GM21529 (cell line): ENCODE measurements at regions not wholly inside any gene's neighbourhood (a gene's known extent, or its start where the extent isn't known, plus 50 kb on each side); places are given as distances from the start of the nearest gene placed in this dataset.
"Not testable (repeated sequence)": the region's sequence is repeated elsewhere in the genome, so short reads cannot be mapped to it uniquely, and the experiment has no call there.

Experiments
- ATAC-seq: cut with Tn5 transposase; IDR thresholded peaks from one replicate; pipeline ENCODE4 v1.9.1; 2021; ENCODE audit not compliant: unreplicated experiment

DNA sequence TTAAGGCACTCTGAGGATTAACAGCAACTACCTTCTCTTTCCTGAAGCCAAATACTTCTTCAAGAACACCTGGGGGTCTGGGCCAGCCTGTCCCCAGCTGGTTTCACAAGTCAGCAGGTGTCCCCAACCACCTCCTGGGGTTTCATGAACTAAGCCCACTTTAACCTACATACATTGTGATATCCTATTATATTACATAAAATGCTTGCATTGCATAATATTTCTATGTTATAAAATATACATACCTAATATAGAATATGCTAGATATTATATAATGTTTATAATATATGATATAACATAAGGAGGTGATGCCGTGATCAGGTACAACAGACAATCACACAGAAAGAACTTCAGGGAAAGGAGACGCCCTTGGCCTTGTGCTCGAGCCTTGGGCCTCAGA lies 367.6 kb downstream of the C16orf95 start:
- ATAC-seq: no peak

GRCh38 chr16:86951041-86951822 lies 366.0 kb downstream of the C16orf95 start:
- no peak for ATAC-seq

DNA sequence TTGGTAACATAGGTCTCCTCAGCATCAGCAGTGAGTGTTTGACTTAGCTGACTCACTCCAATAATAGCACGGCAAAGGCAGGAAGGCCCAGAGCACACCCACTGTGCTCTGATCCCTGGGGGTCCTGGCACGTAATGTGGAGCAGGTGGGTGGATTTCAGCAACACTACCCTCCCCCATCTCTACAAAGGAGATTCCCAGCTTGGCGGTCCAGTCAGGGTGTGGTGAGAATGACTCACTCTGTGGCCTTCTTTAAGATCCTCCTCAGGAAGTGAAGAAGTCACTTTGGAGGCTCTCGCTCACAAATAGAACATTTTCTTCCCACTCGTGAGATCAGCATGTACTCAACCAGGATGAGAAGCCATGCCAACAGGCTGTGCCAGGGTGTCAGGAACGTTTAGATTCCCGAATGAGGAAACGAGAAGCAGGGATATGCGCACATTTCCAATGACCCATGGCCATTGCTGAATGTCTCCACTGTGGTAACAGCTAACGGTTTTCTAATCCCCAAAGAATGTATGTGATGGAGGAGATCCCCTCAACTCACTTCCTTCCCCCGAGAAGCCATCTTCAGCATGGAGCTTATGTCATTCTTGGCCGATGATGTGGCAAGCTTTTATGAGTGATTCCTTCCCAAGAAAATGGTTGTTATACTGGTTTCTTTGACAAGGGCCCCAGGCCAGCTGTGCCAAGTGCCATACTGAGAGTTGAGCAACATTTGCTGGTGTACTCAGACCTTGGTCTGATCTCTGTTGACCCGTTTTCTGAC lies 365.2 kb downstream of the C16orf95 start:
- no peak for ATAC-seq

DNA sequence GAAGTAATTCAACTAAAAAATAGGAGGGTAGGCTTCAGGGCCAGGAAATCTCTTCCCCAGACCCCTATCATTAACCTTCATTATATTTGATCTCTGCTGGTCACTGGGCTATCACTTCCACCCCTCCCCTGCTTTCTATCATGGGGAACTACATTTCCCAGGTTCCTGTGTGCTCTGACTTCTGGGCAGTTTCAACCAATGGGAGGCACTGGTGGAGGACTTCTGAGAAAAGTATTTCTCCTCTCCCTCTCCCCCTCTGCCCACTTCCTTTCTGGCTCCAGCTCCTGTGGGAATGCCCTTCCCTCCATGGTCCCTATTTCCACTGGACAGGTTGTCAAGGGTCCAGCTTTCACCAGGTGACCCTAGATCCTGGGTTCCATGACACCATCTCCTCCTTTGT lies 364.4 kb downstream of the C16orf95 start:
- ATAC-seq: no peak

- ATAC-seq: no peak
Observed at GRCh38 chr16:86953631-86954391, 363.4 kb downstream of the C16orf95 start.

DNA sequence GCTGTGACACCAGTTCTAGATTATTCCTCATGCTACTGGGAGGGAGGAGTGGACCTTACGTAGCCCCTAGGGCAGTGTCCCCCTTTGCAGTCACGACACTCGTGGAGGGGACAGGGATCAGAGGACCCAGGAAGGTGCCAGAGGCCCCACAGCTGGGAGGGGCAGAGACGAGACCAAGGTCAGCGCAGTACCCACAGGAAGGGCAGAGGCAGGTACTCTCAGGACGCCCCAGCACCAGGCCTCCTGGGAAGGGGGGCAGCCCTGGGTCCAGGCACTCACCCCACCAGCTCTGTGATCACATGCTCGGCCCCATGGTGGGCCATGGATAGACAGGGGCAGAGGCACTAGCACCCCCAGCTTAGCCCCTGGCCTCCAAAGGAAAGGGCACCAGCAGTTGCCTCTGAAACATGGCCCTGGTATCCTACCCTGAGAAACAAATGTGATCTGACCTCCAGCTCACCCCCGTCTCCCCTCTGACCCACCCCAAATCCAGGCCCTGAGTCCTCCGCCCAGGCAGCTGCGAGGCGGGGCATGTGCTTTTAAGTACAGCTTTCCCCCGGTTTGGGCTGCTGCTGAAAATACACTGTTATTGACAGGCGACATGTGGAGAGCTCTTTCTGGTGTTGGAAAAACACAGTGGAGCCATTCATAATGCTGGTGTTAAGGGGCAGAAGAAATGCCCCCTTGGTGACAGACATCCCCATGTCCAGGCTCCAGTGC lies 361.9 kb downstream of the C16orf95 start:
- no peak for ATAC-seq

DNA sequence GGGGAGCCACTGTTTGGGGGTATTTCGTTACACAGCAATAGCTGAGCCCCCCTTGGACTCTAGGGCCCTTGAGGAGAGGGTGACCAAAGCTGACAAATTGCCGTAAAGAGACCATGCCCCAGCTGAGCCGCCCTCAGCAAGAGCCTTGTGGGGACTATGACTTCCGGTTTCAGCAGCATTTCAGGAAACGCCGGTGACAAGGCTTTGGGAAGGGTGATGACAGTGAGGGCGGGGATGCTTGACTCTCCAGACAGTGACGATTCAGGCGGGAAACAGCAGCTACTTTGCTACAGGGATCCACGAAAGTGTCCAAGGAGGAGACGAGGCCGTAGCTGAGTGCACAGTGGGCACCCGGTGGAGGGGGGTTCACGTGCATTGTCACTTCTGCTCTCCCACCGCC lies 360.8 kb downstream of the C16orf95 start:
- no peak for ATAC-seq

GRCh38 chr16:86957662-86958198 lies 359.5 kb downstream of the C16orf95 start:
- ATAC-seq: not testable (repeated sequence)

- no peak for ATAC-seq
Observed at GRCh38 chr16:86958423-86958822, 358.8 kb downstream of the C16orf95 start.

GRCh38 chr16:86959091-86959651 lies 358.0 kb downstream of the C16orf95 start:
- no peak for ATAC-seq

GRCh38 chr16:86959729-86960128 lies 357.5 kb downstream of the C16orf95 start:
- no peak for ATAC-seq

DNA sequence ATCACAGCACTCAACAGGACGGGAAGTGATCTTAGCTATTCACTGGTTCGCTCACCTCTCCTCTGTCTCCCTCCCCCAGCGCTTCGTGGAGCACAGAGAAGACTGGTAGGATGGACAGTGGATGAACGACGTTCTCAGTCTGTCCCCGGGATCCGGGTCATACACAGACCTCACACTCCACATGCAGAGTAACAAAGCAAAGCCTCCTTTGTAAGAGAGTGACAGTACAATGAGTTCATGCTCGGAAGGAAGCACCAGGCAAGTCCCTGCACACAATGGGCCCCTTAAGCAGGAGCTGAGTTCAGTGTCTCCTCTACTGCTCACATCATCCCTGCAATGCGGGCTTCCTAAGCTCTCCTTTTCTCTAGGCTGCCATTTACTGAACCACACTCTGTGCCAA lies 356.9 kb downstream of the C16orf95 start:
- no peak for ATAC-seq

DNA sequence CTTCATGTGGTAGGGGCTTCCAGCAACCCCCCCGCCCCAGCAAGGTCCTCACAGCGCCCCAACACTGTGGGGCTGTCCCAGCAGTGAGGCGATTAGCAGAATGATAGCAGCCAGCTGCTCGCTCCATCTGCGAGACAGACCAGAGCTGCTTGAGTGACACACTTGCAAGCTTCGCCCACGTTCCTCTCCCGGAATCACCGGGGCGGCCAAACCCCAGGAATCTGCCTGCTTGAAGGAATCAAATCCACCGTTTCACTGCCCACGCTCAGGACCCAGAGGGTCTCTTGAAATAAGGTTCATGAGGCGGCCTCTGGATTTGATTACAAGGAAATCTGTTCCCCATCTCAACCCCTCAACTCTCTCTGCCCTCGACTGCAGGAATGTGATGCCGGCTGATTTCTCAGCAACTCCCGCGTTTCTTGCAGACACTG lies 356.0 kb downstream of the C16orf95 start:
- ATAC-seq: no peak

DNA sequence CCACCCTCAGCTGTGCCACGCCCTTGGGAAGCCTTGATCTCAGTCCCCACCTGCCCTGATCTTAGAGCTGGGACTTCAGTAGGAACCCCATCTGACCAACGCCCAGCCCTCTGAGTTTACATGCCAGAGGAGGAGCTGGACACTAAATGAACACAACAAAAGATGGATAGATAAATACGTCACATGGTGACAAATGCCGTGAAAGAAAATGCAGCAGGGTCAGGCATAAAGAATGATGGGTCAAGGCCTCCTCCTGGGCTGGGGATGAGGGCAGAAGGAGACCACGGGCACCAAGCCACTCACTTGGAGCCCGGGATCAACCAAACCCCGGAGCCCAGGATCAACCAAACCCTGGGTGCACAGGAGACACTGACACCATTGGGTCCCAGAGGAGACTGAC lies 354.9 kb downstream of the C16orf95 start:
- ATAC-seq: no peak

GRCh38 chr16:86962913-86963312 lies 354.3 kb downstream of the C16orf95 start:
- ATAC-seq: no peak

DNA sequence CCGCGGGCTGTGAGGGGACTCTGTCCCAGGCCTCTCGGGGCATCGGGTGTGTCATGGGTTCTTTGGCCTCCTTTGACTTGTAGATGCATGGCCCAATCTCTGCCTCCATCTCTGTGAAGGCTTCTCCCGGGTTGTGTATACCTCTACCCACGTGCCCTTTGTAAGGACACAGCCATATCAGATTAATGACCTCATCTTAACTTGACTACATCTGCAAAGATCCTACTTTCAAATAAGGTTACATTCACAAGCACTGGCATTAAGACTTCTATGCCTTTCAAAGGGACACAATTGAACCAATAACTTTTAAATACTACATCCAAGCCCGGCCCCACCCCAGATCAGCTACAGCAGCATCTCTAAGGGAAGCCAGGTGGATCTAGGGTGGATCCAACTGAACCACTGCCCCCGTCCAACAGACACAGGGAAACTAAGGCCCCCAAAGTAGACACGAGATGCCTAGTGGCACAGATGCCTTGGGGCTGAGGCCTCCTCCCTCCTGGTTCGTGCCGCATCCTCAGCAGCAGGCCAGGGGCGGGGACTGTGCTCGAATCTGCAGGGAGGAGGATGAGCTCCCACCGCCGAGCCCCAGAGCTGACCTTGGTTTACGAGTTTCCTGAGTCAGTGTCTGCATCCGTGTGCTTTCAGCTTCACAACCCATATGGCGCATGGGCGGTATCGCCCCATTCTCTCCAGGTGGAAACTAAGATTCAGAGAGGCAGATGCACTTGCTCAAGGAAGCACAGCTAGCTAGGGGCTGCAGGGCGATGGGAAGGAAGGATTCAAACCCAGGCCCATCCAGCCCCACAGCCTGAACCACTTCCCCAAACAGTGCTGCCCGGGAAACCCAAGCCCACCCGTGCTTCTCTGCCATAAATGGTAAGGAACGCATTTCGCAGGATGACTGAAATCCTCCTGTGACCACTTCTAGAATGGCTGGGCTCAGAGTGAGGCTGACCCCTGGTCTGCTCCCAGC lies 353.3 kb downstream of the C16orf95 start:
- ATAC-seq: no peak

DNA sequence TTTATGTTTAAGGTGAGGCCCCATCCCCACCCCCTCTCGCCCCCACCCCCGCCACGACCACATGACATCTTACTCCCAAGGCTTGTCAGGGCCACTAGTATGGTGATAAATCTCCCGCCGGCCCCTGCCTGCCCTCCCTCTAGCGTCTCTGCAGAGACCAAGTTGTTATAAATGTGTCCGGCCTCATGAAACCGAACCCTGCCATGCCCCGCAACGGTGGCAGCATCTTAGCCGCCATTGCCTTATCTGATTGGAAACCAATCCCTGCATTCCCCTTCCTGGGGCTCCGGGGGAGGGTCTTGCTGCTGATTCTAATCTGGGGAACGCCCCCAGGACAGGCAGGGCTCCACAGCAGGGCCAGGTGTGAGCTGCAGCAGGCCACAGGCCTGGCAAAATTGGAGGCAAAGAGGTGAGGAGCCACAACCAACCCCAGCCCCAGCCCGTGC lies 352.4 kb downstream of the C16orf95 start:
- ATAC-seq: no peak

- no peak for ATAC-seq
Observed at GRCh38 chr16:86965331-86965730, 351.9 kb downstream of the C16orf95 start.
